HG02678 (cell line): ENCODE measurements at regions not wholly inside any gene's neighbourhood (a gene's known extent, or its start where the extent isn't known, plus 50 kb on each side); places are given as distances from the start of the nearest gene placed in this dataset.

Experiments
- ATAC-seq: cut with Tn5 transposase; IDR thresholded peaks from one replicate; pipeline ENCODE4 v1.9.1; 2021; ENCODE audit warnings: mild to moderate bottlenecking, moderate library complexity; ENCODE audit not compliant: unreplicated experiment

- no peak for ATAC-seq
Observed at GRCh38 chr9:88077071-88077617, 61.1 kb downstream of the SPATA31C2 start.

GRCh38 chr9:88076286-88077070 is 61.8 kb downstream of the SPATA31C2 start:
- ATAC-seq, result peak; percentile 43

GRCh38 chr9:88075966-88076285 is 62.3 kb downstream of the SPATA31C2 start:
- ATAC-seq, result no peak

GRCh38 chr9:88075506-88075905 is 62.8 kb downstream of the SPATA31C2 start:
- no peak for ATAC-seq

GRCh38 chr9:88074931-88075330 is 63.3 kb downstream of the SPATA31C2 start:
- ATAC-seq, result no peak

- no peak for ATAC-seq
Observed at GRCh38 chr9:88072831-88073375, 65.4 kb downstream of the SPATA31C2 start.

GRCh38 chr9:88071331-88071730 is 66.9 kb downstream of the SPATA31C2 start:
- no peak for ATAC-seq

GRCh38 chr9:88065619-88066018 is 72.7 kb downstream of the SPATA31C2 start:
- no peak for ATAC-seq

- no peak for ATAC-seq
Observed at GRCh38 chr9:88064554-88064953, 73.7 kb downstream of the SPATA31C2 start.

- ATAC-seq, result no peak
Observed at GRCh38 chr9:88060746-88061145, 77.5 kb downstream of the SPATA31C2 start.

GRCh38 chr9:88059469-88059868 is 78.8 kb downstream of the SPATA31C2 start:
- ATAC-seq, result no peak

GRCh38 chr9:88056876-88057275 is 81.4 kb downstream of the SPATA31C2 start:
- ATAC-seq, result no peak

- ATAC-seq, result no peak
Observed at GRCh38 chr9:88053856-88054501, 79.6 kb upstream of the CDK20 start.

GRCh38 chr9:88052321-88052965 is 78.1 kb upstream of the CDK20 start:
- no peak for ATAC-seq

- ATAC-seq, result no peak
Observed at GRCh38 chr9:88051138-88051537, 76.8 kb upstream of the CDK20 start.

GRCh38 chr9:88049677-88050307 is 75.5 kb upstream of the CDK20 start:
- ATAC-seq, result no peak

- ATAC-seq, result no peak
Observed at GRCh38 chr9:88046542-88046941, 72.2 kb upstream of the CDK20 start.

- ATAC-seq, result no peak
Observed at GRCh38 chr9:88045686-88046085, 71.4 kb upstream of the CDK20 start.

- no peak for ATAC-seq
Observed at GRCh38 chr9:88044200-88044599, 69.9 kb upstream of the CDK20 start.

GRCh38 chr9:88043647-88044046 is 69.3 kb upstream of the CDK20 start:
- ATAC-seq, result no peak

GRCh38 chr9:88041447-88041846 is 67.1 kb upstream of the CDK20 start:
- ATAC-seq, result no peak
